Posterior cingulate gyrus (tissue), 11 donors: ENCODE measurements at regions not wholly inside any gene's neighbourhood (a gene's known extent, or its start where the extent isn't known, plus 50 kb on each side); places are given as distances from the start of the nearest gene placed in this dataset.

Experiments used
- DNase-seq, 10 donors: peaks; one replicate each; pipeline versions ENCODE4 v3.0.0 to v3.0.0-alpha.2; 2020 to 2021; ENCODE audit warnings: mixed read lengths in 3 of 10
- intact Hi-C: fragments of 100-400 bp; cut with DNase I; formaldehyde crosslinking; loops from one replicate; pipeline ENCODE4 v1.15.1; 2023

- DNase-seq, result no peak
- intact Hi-C loops, result no loop called here
These were observed 321.8 kb upstream of the CWC22 start for GRCh38 chr2:180328795-180329422.

GRCh38 chr2:180327185-180327584, 320.1 kb upstream of the CWC22 start:
- no peak for DNase-seq
- intact Hi-C loops, result no loop called here

GRCh38 chr2:180325416-180326120, 318.5 kb upstream of the CWC22 start:
- intact Hi-C loops, result no loop called here
- DNase-seq, result no peak

- intact Hi-C loops, result no loop called here
- DNase-seq, result no peak
These were observed 317.1 kb upstream of the CWC22 start for GRCh38 chr2:180324182-180324581.

- no peak for DNase-seq
- intact Hi-C loops, result no loop called here
These were observed 315.7 kb upstream of the CWC22 start for GRCh38 chr2:180322781-180323180.

GRCh38 chr2:180319586-180320405, 312.7 kb upstream of the CWC22 start:
- intact Hi-C loops, result no loop called here
- DNase-seq, result no peak

GRCh38 chr2:180314086-180314485, 307.0 kb upstream of the CWC22 start:
- no peak for DNase-seq
- intact Hi-C loops, result no loop called here

- intact Hi-C loops, result no loop called here
- DNase-seq, result no peak
These were observed 305.4 kb upstream of the CWC22 start for GRCh38 chr2:180312542-180312941.

- intact Hi-C loops, result no loop called here
- DNase-seq, result no peak
These were observed 300.0 kb upstream of the CWC22 start for GRCh38 chr2:180307096-180307495.

GRCh38 chr2:180306346-180306745, 299.2 kb upstream of the CWC22 start:
- DNase-seq, result no peak
- intact Hi-C loops, result no loop called here

- no peak for DNase-seq
- intact Hi-C loops, result no loop called here
These were observed 284.7 kb upstream of the CWC22 start for GRCh38 chr2:180291552-180292421.

GRCh38 chr2:180291060-180291459, 284.0 kb upstream of the CWC22 start:
- intact Hi-C loops, result no loop called here
- no peak for DNase-seq

GRCh38 chr2:180289627-180290026, 282.5 kb upstream of the CWC22 start:
- no peak for DNase-seq
- intact Hi-C loops, result no loop called here

GRCh38 chr2:180279581-180279980, 272.5 kb upstream of the CWC22 start:
- no peak for DNase-seq
- intact Hi-C loops, result no loop called here

GRCh38 chr2:180276733-180277132, 269.6 kb upstream of the CWC22 start:
- peak in 1 of 10 donors; percentile 24 for DNase-seq
- intact Hi-C loops, result no loop called here

GRCh38 chr2:180268006-180268405, 260.9 kb upstream of the CWC22 start:
- DNase-seq, result no peak
- intact Hi-C loops, result no loop called here

- DNase-seq, result no peak
- intact Hi-C loops, result no loop called here
These were observed 254.9 kb upstream of the CWC22 start for GRCh38 chr2:180261976-180262375.

GRCh38 chr2:180258579-180258978, 251.5 kb upstream of the CWC22 start:
- intact Hi-C loops, result no loop called here
- DNase-seq, result no peak

GRCh38 chr2:180258041-180258537, 251.0 kb upstream of the CWC22 start:
- no peak for DNase-seq
- intact Hi-C loops, result no loop called here

GRCh38 chr2:180257247-180257646, 250.2 kb upstream of the CWC22 start:
- no peak for DNase-seq
- intact Hi-C loops, result no loop called here
